ENCODE measurements at regions not wholly inside any gene's neighbourhood (a gene's known extent, or its start where the extent isn't known, plus 50 kb on each side); places are given as distances from the start of the nearest gene placed in this dataset.

GRCh38 chr10:36271627-36272340 is 629.7 kb upstream of the FZD8 start:
- TF ChIP-seq POLR2A (IDR thresholded peaks at IDR 0.05) (no peak), CTCF (IDR thresholded peaks at IDR 0.05) (no peak)
